Ectodermal cell (in vitro differentiated cells): ENCODE measurements at regions not wholly inside any gene's neighbourhood (a gene's known extent, or its start where the extent isn't known, plus 50 kb on each side); places are given as distances from the start of the nearest gene placed in this dataset.

ENCODE experiments used
- H3K27ac ChIP-seq: 2 replicates; pipeline ENCODE4 v1.7.0; 2013; ENCODE audit warnings: mild to moderate bottlenecking, low read depth, low read length; ENCODE audit not compliant: insufficient read depth, poor library complexity, severe bottlenecking
- H3K27me3 ChIP-seq: 2 replicates; pipeline ENCODE4 v1.7.0; 2013; ENCODE audit warnings: mild to moderate bottlenecking, low read length; ENCODE audit not compliant: insufficient read depth, control insufficient read depth, poor library complexity, severe bottlenecking
- H3K36me3 ChIP-seq: one replicate; pipeline ENCODE4 v1.7.0; 2013; ENCODE audit warnings: low read length; ENCODE audit not compliant: control insufficient read depth, insufficient read depth
- H3K4me1 ChIP-seq: one replicate; pipeline ENCODE4 v1.7.0; 2013; ENCODE audit warnings: low read length; ENCODE audit not compliant: control insufficient read depth, insufficient read depth
- H3K4me3 ChIP-seq: 2 replicates; pipeline ENCODE4 v1.7.0; 2013; ENCODE audit warnings: low read depth, low read length, control low read depth; ENCODE audit not compliant: insufficient read depth
- H3K9me3 ChIP-seq: 2 replicates; pipeline ENCODE4 v1.7.0; 2013; ENCODE audit warnings: mild to moderate bottlenecking, low read length, moderate library complexity; ENCODE audit not compliant: control insufficient read depth
- WGBS, 2 experiments: methylation state at CpG; one replicate each; pipeline ENCODE4 v1.1.7; 2013; ENCODE audit warnings: missing lambda C conversion rate in 2 of 2; 5-methylcytosine and 5-hydroxymethylcytosine counted together

GRCh38 chr4:19399001-19399400, 852.7 kb upstream of the SLIT2 start:
- no peaks in the 10 kb centered on the region for H3K36me3 ChIP-seq
- H3K27ac ChIP-seq: no peak overlapping the region
- no peaks in the 10 kb centered on the region for H3K4me1 ChIP-seq
- H3K4me3 ChIP-seq: no peak overlapping the region
- no peaks in the 10 kb centered on the region for H3K27me3 ChIP-seq
- H3K9me3 ChIP-seq: no peaks in the 10 kb centered on the region

DNA sequence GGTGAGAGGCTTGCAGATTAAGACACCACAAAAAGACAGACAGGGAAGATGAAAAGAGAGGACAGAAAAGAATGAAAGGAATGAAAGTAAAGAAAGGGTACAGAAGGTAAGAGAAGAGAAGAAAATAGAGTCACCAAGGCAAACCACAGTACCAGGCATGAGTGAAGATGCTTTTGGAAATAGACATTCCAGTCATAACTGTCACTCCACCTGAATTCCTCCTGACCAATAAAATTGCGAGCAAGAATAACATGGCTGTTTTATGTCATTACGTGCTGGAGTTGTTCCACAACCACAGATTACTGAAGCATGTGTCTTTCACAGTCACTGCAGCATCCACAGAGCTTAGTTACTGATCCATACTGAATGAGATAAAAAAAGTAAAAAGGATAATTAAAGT, 864.9 kb upstream of the SLIT2 start:
- no peak overlapping the region for H3K27ac ChIP-seq

GRCh38 chr4:19382993-19383756, 868.5 kb upstream of the SLIT2 start:
- Histone ChIP-seq H3K4me1 (no peaks in the 10 kb centered on the region), H3K9me3 (no peaks in the 10 kb centered on the region), H3K36me3 (no peaks in the 10 kb centered on the region), H3K27me3 (no peaks in the 10 kb centered on the region), H3K27ac (no peak overlapping the region), H3K4me3 (no peak overlapping the region)
- WGBS, 2 experiments: 92 to 94% methylated on average over 4 to 6 of the region's 6 CpGs

More for the DNA sequence above, 864.9 kb upstream of the SLIT2 start:
- Histone ChIP-seq H3K9me3 (no peaks in the 10 kb centered on the region), H3K4me1 (no peaks in the 10 kb centered on the region), H3K4me3 (no peak overlapping the region), H3K27me3 (no peaks in the 10 kb centered on the region), H3K36me3 (no peaks in the 10 kb centered on the region)
- WGBS, 2 experiments: 95 to 100% methylated on average over 2 of the region's 2 CpGs

DNA sequence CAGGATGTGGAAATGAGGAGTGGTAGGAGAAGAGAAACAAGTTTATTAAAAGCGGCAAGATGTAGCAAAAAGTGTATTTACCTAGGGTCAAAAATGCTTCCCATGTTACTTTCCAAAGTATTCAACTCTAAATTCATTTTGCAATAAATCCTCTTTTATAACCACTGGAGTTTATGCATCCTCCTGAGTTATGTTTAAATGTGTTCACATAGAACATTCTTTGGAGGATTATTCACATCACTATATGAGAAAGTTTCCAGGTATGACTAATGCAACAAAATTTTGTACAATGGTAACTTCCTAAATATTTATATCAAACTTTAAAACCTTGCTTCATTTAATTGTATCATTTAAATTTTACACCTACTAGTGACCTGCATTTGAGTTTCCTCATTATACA, 870.6 kb upstream of the SLIT2 start:
- Histone ChIP-seq H3K4me1 (no peaks in the 10 kb centered on the region), H3K4me3 (no peak overlapping the region), H3K9me3 (no peaks in the 10 kb centered on the region), H3K27me3 (no peaks in the 10 kb centered on the region), H3K27ac (no peak overlapping the region), H3K36me3 (no peaks in the 10 kb centered on the region)
- WGBS, 2 experiments: 100% methylated on average over 1 of the region's 1 CpG; no CpG with 5 or more reads in 1 of the 2 experiments

DNA sequence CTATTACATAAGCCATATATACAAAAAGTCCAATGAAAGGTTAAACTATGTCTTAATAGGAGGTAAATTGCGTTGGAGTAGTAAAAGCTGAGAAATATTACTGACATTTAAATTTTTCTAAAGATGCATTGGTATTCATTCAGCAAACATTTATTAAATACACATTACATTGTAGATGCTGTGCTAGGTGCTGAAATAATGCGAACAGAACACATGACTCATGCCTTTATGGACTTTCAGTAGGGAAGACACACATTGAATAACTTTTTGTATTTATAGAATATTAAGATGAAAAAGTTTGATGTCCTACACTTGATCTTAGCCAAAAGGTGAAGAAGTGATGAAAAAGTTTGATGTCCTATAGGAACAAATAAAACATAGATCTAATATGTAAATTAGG, 871.1 kb upstream of the SLIT2 start:
- no peaks in the 10 kb centered on the region for H3K4me1 ChIP-seq
- H3K27ac ChIP-seq: no peak overlapping the region
- no peaks in the 10 kb centered on the region for H3K27me3 ChIP-seq
- no peak overlapping the region for H3K4me3 ChIP-seq
- no peaks in the 10 kb centered on the region for H3K9me3 ChIP-seq
- H3K36me3 ChIP-seq: no peaks in the 10 kb centered on the region
- whole genome bisulfite sequencing, 2 experiments: 100% methylated on average over 1 of the region's 2 CpGs; no CpG with 5 or more reads in 1 of the 2 experiments

DNA sequence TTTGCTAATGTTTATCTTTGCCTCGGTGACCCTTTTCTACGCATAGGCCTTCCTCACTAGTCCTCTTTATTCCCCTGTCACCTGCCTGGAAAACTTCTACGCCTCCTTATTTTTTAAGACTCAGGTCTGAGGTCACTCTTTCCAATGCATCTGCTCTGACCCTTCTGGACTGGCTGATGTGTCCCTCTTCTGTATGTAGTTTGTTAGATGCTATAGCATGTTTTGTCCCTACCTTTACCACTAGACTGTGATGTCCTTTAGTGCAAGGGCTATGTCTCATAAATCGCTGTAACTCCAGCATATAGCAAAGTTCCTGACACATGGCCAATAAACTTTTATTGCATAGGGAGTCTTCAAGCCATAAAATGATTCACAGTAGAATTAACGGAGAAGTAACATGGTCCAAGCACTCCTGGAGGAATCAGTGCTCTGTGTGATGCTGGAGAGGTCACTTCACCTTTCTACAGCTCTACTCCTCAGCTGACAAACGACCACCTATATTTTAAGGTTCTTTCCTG, 872.5 kb upstream of the SLIT2 start:
- H3K9me3 ChIP-seq: no peaks in the 10 kb centered on the region
- WGBS, 2 experiments: 77 to 81% methylated on average over 6 of the region's 6 CpGs

DNA sequence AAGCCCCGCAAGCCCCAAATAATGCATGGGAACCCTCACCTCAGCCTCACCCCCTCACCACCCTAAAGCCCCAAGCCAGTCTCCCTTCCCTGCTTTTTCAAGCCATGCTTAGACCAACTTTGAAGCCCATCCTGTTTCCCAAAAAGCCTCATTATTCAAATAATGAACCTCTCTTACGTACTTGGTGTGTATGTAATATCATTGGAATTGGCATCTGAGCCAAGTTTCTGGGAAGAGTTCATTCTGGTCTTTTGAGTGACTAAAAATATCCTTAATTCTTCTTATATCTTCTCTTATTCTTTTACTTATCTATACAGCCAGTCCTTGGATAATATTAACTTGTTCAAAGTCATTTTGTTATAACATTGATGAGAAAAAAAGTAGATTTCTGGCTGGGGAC, 875.8 kb upstream of the SLIT2 start:
- WGBS, 2 experiments: 89 to 98% methylated on average over 1 of the region's 2 CpGs

More for the DNA sequence above, 872.5 kb upstream of the SLIT2 start:
- H3K36me3 ChIP-seq: no peaks in the 10 kb centered on the region
- no peak overlapping the region for H3K27ac ChIP-seq
- H3K4me1 ChIP-seq: no peaks in the 10 kb centered on the region
- no peaks in the 10 kb centered on the region for H3K27me3 ChIP-seq
- no peak overlapping the region for H3K4me3 ChIP-seq

GRCh38 chr4:19375136-19375804, 876.4 kb upstream of the SLIT2 start:
- Histone ChIP-seq H3K27ac (no peak overlapping the region), H3K27me3 (no peaks in the 10 kb centered on the region), H3K9me3 (no peaks in the 10 kb centered on the region), H3K4me3 (no peak overlapping the region), H3K4me1 (no peaks in the 10 kb centered on the region), H3K36me3 (no peaks in the 10 kb centered on the region)
- WGBS, 2 experiments: 87 to 91% methylated on average over 4 of the region's 4 CpGs

More for the DNA sequence above, 875.8 kb upstream of the SLIT2 start:
- no peaks in the 10 kb centered on the region for H3K4me1 ChIP-seq
- H3K9me3 ChIP-seq: no peaks in the 10 kb centered on the region
- no peaks in the 10 kb centered on the region for H3K36me3 ChIP-seq
- no peak overlapping the region for H3K27ac ChIP-seq
- no peak overlapping the region for H3K4me3 ChIP-seq
- no peaks in the 10 kb centered on the region for H3K27me3 ChIP-seq

GRCh38 chr4:19372390-19372789, 879.3 kb upstream of the SLIT2 start:
- Histone ChIP-seq H3K36me3 (no peaks in the 10 kb centered on the region), H3K9me3 (no peaks in the 10 kb centered on the region), H3K27ac (no peak overlapping the region), H3K27me3 (no peaks in the 10 kb centered on the region), H3K4me3 (no peak overlapping the region), H3K4me1 (no peaks in the 10 kb centered on the region)
- 93% methylated on average over 2 of the region's 2 CpGs for WGBS, 2 experiments

GRCh38 chr4:19368800-19369199, 882.9 kb upstream of the SLIT2 start:
- no peaks in the 10 kb centered on the region for H3K36me3 ChIP-seq
- H3K4me3 ChIP-seq: no peak overlapping the region
- no peaks in the 10 kb centered on the region for H3K4me1 ChIP-seq
- H3K27ac ChIP-seq: no peak overlapping the region
- no peaks in the 10 kb centered on the region for H3K9me3 ChIP-seq
- H3K27me3 ChIP-seq: no peaks in the 10 kb centered on the region
- 93 to 96% methylated on average over 3 of the region's 3 CpGs for WGBS, 2 experiments
